ENCODE measurements at regions not wholly inside any gene's neighbourhood (a gene's known extent, or its start where the extent isn't known, plus 50 kb on each side); places are given as distances from the start of the nearest gene placed in this dataset.

- no peaks in the 10 kb centered on the region for H4K20me1 ChIP-seq (replicated peaks; ENCODE audit: insufficient read depth)
- H3K9me3 Mint-ChIP-seq: no peaks in the 10 kb centered on the region
- DNase-seq (ENCODE audit: low spot score) (no peak), ATAC-seq (no peak)
- no peak for TF ChIP-seq CREB1 (CRISPR knock-in tag; IDR thresholded peaks at IDR 0.05; ENCODE audit: low read depth)
- no peak for TF ChIP-seq POLR2AphosphoS5 (IDR thresholded peaks at IDR 0.05; ENCODE audit: low read depth)
- TF ChIP-seq NANOG (IDR thresholded peaks at IDR 0.05; ENCODE audit: borderline replicate concordance): no peak
- no peak for TF ChIP-seq REST (IDR thresholded peaks at IDR 0.05; ENCODE audit: unreplicated experiment)
- no peak for TF ChIP-seq CTCF (conservative IDR thresholded peaks at IDR 0.05; ENCODE audit: low read depth in 2 of 2)
- TF ChIP-seq EZH2 (IDR thresholded peaks at IDR 0.05; ENCODE audit: low read depth, unreplicated experiment): no peak
- TF ChIP-seq ZNF331 (CRISPR knock-in tag; IDR thresholded peaks at IDR 0.05; ENCODE audit: low read depth): no peak
- no peak for TF ChIP-seq STAT1 (IDR thresholded peaks at IDR 0.05; ENCODE audit: unreplicated experiment)
- no peak for TF ChIP-seq EZH2phosphoT487 (IDR thresholded peaks at IDR 0.05; ENCODE audit: unreplicated experiment)
- no peak for TF ChIP-seq ZNF462 (CRISPR knock-in tag; IDR thresholded peaks at IDR 0.05)
- no peak for TF ChIP-seq ETS1 (IDR thresholded peaks at IDR 0.05)
- no peak for TF ChIP-seq JUNB (IDR thresholded peaks at IDR 0.05; ENCODE audit: unreplicated experiment)
- no peak for TF ChIP-seq ZNF114 (CRISPR knock-in tag; IDR thresholded peaks at IDR 0.05)
- no peak overlapping the region for H3K27ac ChIP-seq (ENCODE audit: low read depth)
- no peaks in the 10 kb centered on the region for H3F3A ChIP-seq (replicated peaks; ENCODE audit: low read depth)
- H3K27ac Mint-ChIP-seq: no peak overlapping the region
- H3K27me3 Mint-ChIP-seq (ENCODE audit: insufficient read depth, low read depth, poor library complexity): peaks cover 2% of the 10 kb centered on the region
- no peak overlapping the region for H2AFZ ChIP-seq
- peaks cover 4% of the 10 kb centered on the region for H3K36me3 ChIP-seq (ENCODE audit: insufficient read depth)
- no peaks in the 10 kb centered on the region for H3K9me2 ChIP-seq (ENCODE audit: insufficient read depth)
- no peak overlapping the region for H3K4me3 ChIP-seq
- H3K4me1 ChIP-seq (ENCODE audit: insufficient read depth): no peaks in the 10 kb centered on the region
- no peaks in the 10 kb centered on the region for H3K27me3 ChIP-seq (ENCODE audit: insufficient read depth)
- no peaks in the 10 kb centered on the region for H3K79me2 ChIP-seq (replicated peaks; ENCODE audit: insufficient read depth)
- no peaks in the 10 kb centered on the region for H3K36me3 Mint-ChIP-seq (ENCODE audit: low read depth)
- H3K4me2 ChIP-seq: no peak overlapping the region
- peaks cover 7% of the 10 kb centered on the region; the same call in 2 of the 3 replicates for H3K4me1 Mint-ChIP-seq
- H3K4me3 Mint-ChIP-seq: no peak overlapping the region
Measured at GRCh38 chr22:49470741-49471503, 356.8 kb downstream of the BRD1 start.

Data from GM23338 (cell line).